Chondrocyte (in vitro differentiated cells): ENCODE measurements at regions not wholly inside any gene's neighbourhood (a gene's known extent, or its start where the extent isn't known, plus 50 kb on each side); places are given as distances from the start of the nearest gene placed in this dataset.
"Not testable (repeated sequence)": the region's sequence is repeated elsewhere in the genome, so short reads cannot be mapped to it uniquely, and the experiment has no call there.

Experiments used
- DNase-seq: peaks from one replicate; pipeline ENCODE4 v3.0.0; 2021; ENCODE audit warnings: mixed read lengths, low spot score
- H3K27ac Mint-ChIP-seq: one replicate; pipeline ENCODE4 v1.8.0; 2021; ENCODE audit warnings: mild to moderate bottlenecking, moderate library complexity, mixed read lengths; ENCODE audit not compliant: unreplicated experiment
- H3K27me3 Mint-ChIP-seq: 2 replicates; pipeline ENCODE4 v1.8.0; 2021; ENCODE audit warnings: low read depth, mixed read lengths
- H3K36me3 Mint-ChIP-seq: 2 replicates; pipeline ENCODE4 v1.8.0; 2021; ENCODE audit warnings: low read depth, mixed read lengths
- H3K4me1 Mint-ChIP-seq: 2 replicates; pipeline ENCODE4 v1.8.0; 2021; ENCODE audit warnings: low read depth, mild to moderate bottlenecking, mixed read lengths
- H3K4me3 Mint-ChIP-seq: one replicate; pipeline ENCODE4 v1.8.0; 2021; ENCODE audit warnings: mild to moderate bottlenecking, moderate library complexity, mixed read lengths; ENCODE audit not compliant: unreplicated experiment
- H3K9me3 Mint-ChIP-seq: 2 replicates; pipeline ENCODE4 v1.8.0; 2021; ENCODE audit warnings: low read depth, mixed read lengths
- CTCF ChIP-seq: fragments of 200-600 bp; sonication (generic); IDR thresholded peaks from 2 replicates; pipeline ENCODE4 v1.5.0; 2021; ENCODE audit warnings: antibody characterized with exemption, mild to moderate bottlenecking, moderate library complexity

GRCh38 chr7:153943457-153943856, 108.7 kb upstream of the DPP6 start:
- Mint-ChIP-seq H3K36me3 (no peaks in the 10 kb centered on the region), H3K27me3 (no peaks in the 10 kb centered on the region), H3K4me1 (no peaks in the 10 kb centered on the region), H3K9me3 (peaks cover 67% of the 10 kb centered on the region), H3K27ac (no peak overlapping the region), H3K4me3 (no peak overlapping the region)
- no peak for DNase-seq
- no peak for TF ChIP-seq CTCF

GRCh38 chr7:153943861-153944260, 108.3 kb upstream of the DPP6 start:
- Mint-ChIP-seq H3K36me3 (no peaks in the 10 kb centered on the region), H3K27me3 (no peaks in the 10 kb centered on the region), H3K4me3 (no peak overlapping the region), H3K4me1 (no peaks in the 10 kb centered on the region), H3K27ac (no peak overlapping the region), H3K9me3 (peaks cover 66% of the 10 kb centered on the region)
- DNase-seq, result no peak
- TF ChIP-seq CTCF, result no peak

- peaks cover 68% of the 10 kb centered on the region for H3K9me3 Mint-ChIP-seq
- no peaks in the 10 kb centered on the region for H3K36me3 Mint-ChIP-seq
- H3K27me3 Mint-ChIP-seq, result no peaks in the 10 kb centered on the region
- no peak overlapping the region for H3K27ac Mint-ChIP-seq
- H3K4me1 Mint-ChIP-seq, result no peaks in the 10 kb centered on the region
- TF ChIP-seq CTCF, result no peak
- H3K4me3 Mint-ChIP-seq, result no peak overlapping the region
- no peak for DNase-seq
Observed at GRCh38 chr7:153948060-153948459, 104.1 kb upstream of the DPP6 start.

GRCh38 chr7:153951316-153951715, 100.9 kb upstream of the DPP6 start:
- H3K27ac Mint-ChIP-seq, result no peak overlapping the region
- no peak overlapping the region for H3K4me3 Mint-ChIP-seq

GRCh38 chr7:153954477-153954876, 97.7 kb upstream of the DPP6 start:
- no peaks in the 10 kb centered on the region for H3K36me3 Mint-ChIP-seq
- TF ChIP-seq CTCF, result no peak
- no peak overlapping the region for H3K4me3 Mint-ChIP-seq
- peaks cover 66% of the 10 kb centered on the region for H3K9me3 Mint-ChIP-seq
- H3K27ac Mint-ChIP-seq, result no peak overlapping the region
- H3K27me3 Mint-ChIP-seq, result no peaks in the 10 kb centered on the region
- no peaks in the 10 kb centered on the region for H3K4me1 Mint-ChIP-seq
- no peak for DNase-seq

More at GRCh38 chr7:153951316-153951715, 100.9 kb upstream of the DPP6 start:
- Mint-ChIP-seq H3K9me3 (peaks cover 71% of the 10 kb centered on the region), H3K36me3 (no peaks in the 10 kb centered on the region), H3K4me1 (no peaks in the 10 kb centered on the region), H3K27me3 (no peaks in the 10 kb centered on the region)
- DNase-seq, result no peak
- no peak for TF ChIP-seq CTCF

- not testable (repeated sequence) for H3K36me3 Mint-ChIP-seq, H3K4me3 Mint-ChIP-seq, DNase-seq, H3K4me1 Mint-ChIP-seq, H3K27ac Mint-ChIP-seq, H3K27me3 Mint-ChIP-seq
- H3K9me3 Mint-ChIP-seq, result peaks cover 49% of the 10 kb centered on the region
Observed at GRCh38 chr7:153957677-153958076, 94.5 kb upstream of the DPP6 start.

GRCh38 chr7:153958381-153958780, 93.8 kb upstream of the DPP6 start:
- DNase-seq, H3K27me3 Mint-ChIP-seq, H3K4me3 Mint-ChIP-seq, H3K36me3 Mint-ChIP-seq, H3K27ac Mint-ChIP-seq, H3K4me1 Mint-ChIP-seq: not testable (repeated sequence)
- peaks cover 47% of the 10 kb centered on the region for H3K9me3 Mint-ChIP-seq

- H3K36me3 Mint-ChIP-seq, H3K4me3 Mint-ChIP-seq, H3K4me1 Mint-ChIP-seq, H3K27me3 Mint-ChIP-seq, H3K27ac Mint-ChIP-seq, DNase-seq: not testable (repeated sequence)
- peaks cover 44% of the 10 kb centered on the region for H3K9me3 Mint-ChIP-seq
Observed at GRCh38 chr7:153958789-153959188, 93.4 kb upstream of the DPP6 start.
